ENCODE measurements at regions not wholly inside any gene's neighbourhood (a gene's known extent, or its start where the extent isn't known, plus 50 kb on each side); places are given as distances from the start of the nearest gene placed in this dataset.

GRCh38 chr17:71709271-71709890, 411.4 kb upstream of the SOX9 start:
- no peak for TF ChIP-seq CTCF (IDR thresholded peaks at IDR 0.05; ENCODE audit: poor library complexity)
- TF ChIP-seq EZH2phosphoT487 (IDR thresholded peaks at IDR 0.05; ENCODE audit: low read depth, severe bottlenecking, unreplicated experiment): no peak

Data from hepatocyte (in vitro differentiated cells).